GM21526 (cell line): ENCODE measurements at regions not wholly inside any gene's neighbourhood (a gene's known extent, or its start where the extent isn't known, plus 50 kb on each side); places are given as distances from the start of the nearest gene placed in this dataset.

ENCODE experiments used
- ATAC-seq: cut with Tn5 transposase; IDR thresholded peaks from one replicate; pipeline ENCODE4 v1.9.1; 2021; ENCODE audit warnings: moderate library complexity; ENCODE audit not compliant: unreplicated experiment, low FRiP score

DNA sequence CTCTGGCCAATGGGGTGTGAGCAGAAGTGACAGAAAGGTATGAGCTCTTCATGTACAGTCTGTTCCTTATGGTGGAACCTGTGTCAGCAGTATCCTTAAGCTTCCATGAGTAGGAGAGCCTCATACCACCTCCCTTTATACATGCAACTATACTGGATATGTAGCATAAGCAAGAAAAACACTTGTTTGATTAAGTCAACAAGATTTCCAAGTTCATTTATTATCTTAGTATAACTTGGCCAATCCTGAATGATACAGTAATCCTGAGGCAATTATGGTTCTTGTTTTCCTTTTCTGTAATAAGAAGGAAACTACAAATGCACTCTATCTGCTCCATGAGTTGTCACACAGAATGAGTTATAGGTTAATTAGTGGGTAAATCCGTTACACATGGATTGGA, 409.6 kb upstream of the ID4 start:
- no peak for ATAC-seq

DNA sequence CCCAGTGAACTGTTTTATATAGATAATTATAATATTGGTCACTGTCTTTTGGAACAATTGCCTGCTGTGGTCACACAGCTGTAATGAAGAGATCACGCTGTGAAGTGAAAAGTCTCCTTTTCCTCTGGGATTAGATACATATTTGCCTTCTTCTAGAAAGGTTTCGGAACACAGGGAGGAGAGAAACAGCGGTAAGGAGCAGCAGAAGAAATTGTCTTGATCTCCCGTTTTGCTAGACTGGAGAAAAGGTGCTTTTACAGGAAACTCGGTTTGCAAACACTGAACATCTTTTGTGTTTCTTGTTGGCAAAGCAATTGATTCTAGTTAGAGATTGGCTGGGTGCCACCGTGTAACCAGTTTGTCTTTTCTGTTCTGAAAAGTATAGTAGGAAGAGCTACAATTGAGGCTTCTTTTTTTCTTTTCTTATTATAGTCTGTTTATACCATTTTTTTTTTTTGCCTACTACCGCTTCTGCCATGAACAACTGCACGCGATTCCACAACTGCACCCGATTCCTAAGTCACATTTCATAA, 404.1 kb upstream of the ID4 start:
- ATAC-seq, result no peak

DNA sequence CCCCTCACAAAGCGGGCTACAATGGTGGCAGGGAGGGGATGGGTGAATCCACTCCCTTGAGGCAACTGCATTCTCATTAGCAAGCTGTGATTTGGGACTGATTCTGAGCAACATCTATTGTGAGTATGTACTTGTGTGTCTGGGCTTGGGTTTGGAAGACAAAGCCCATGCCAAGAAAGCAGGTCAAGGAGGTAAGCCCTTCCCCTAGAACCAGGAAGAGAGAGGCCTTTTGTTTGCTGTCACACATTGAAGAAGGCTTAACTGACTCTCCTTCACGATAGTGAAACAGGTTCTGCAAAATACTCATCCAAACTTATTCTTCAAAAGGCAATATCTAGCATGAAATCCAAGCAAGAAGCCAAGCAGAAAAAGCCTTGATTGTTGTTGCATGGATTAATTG, 403.1 kb upstream of the ID4 start:
- ATAC-seq, result no peak

DNA sequence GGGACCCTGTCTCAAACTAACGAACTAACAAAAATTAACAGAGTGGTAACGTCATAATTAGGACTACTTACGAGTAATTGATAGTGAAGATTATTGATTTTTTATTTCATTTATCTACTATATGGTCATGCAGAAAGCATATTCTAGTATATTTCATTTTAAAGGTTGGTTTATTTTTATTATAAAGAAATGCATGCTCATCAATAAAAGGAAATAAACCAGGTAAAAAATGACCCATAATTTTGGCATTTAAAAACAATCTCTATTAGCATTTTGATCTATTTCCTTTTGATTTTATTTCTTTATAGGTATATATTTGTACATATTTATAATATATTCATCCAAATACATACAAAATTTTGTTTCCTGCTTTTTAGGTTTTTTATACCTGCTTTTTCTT, 401.4 kb upstream of the ID4 start:
- ATAC-seq, result no peak

DNA sequence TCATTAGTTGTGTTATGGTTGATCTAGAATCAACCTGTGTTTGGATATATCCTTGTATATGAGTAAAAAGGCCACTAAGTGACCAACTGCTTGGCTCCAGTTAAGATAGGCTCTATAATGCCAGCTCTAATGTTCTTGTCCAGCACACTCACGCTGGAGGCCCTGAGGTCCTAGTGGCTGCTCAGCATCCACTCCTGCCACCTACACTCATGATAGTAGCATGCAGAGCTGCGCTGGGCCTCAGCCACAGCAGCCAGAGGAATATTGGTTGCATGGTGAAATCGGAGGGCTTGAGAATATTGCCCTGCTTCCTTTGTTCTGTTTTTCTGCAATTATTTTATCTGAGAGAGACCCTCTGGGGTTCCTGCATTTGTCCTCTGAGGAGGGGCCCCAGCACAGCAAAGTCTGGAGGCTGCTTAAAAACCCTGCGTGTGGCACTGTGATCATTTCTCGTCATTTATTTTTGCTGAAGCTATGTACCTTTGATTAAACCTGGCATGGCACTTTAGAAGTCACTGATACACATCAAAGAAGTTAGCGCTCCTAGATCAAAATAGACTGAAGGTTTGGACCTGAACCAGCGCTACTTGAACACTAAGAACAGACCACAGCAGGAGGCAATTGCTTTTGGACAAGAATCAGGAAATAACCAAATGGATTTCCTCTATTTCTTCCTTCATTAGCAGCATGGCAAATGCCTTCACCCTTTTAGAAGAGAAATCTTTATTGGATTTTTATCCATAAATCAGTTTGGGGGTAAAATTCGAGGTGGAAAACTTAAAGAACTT, 398.4 kb upstream of the ID4 start:
- no peak for ATAC-seq

DNA sequence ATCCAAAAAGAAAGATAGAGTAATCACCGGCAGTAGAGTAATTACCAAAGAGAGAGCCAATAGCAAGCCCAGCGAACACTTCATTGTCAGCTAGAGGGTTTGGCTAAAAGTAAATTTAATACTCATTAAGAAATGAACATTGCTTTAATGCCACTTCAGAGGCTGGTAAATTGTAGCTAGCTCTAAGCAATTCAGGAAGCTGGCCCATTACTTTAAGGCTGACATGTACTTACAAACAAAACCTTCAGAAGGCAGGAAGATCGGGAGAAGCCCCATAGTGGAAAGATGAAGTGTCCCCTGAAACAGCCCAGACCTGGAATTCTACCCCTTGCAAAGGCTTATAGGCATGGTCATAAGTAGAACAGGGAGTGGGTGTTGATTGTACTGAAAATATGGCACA, 396.6 kb upstream of the ID4 start:
- ATAC-seq, result no peak

DNA sequence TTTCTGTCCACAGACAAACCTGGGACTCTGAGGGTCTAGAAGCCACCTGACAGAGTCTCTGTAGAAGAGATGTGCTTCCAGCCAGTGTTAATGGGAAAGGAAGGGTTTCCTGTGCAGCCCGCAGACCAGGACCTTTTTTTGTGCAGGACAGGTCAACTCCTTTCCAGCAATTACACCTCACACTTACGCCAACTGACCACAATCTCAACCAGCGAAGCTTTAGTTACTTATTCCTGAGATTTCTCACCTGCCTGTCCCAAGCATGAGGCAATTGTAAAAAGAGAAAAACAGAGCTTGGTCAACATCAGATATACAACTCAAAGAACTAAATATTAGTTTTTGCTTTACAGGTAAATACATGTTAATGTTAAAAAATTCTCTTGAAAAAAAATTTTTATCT, 393.8 kb upstream of the ID4 start:
- ATAC-seq, result no peak

DNA sequence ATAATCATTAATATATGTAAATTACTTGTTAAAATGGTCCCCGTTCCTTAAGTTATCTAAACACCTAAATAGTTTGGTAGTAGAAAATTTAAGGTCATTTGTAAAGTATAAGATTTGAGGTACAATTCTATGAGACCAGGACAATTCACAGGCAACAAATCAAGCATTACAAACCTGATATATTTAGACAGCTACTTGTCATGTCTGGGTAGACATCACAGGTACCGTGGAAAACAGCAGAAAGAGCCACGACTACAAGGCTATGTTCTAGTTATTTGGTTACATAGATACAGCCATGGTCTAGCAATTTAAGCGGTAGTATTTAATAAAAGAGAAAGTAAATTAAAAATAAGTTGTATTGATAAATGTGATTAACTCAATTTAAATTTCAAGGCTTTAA, 393.1 kb upstream of the ID4 start:
- no peak for ATAC-seq

DNA sequence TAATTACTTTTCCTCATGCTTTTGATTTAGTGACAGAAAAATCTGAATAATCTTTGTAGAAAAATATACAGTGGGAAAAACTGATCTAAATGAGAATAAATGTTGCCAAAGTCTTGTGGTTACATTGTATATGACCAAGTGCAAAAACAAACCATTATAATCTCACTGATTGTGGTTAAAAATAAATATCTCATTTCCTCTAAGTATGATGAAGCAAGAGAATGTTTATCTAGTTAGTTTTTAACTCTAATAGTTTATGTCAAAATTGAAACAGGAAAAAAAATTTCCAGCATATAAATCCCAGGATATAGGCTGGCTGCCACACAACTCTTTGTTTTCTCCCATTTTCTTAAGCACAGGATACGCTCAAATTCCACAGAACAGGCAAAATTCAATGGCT, 392.7 kb upstream of the ID4 start:
- no peak for ATAC-seq

DNA sequence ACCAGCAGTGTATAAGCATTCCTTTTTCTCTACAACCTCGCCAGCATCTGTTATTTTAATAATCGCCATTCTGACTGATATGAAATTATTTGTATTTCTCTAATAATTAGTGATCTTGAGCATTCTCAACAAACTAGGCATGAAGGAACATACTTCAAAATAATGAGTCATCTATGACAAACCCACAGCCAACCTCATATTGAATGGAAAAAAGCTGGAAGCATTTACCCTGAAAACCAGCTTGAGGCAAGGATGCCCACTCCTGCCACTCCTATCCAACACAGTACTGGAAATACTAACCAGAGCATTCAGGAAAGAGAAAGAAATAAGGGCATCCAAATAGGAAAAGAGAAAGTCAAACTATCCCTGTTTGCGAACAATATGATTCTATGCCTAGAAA, 390.6 kb upstream of the ID4 start:
- ATAC-seq, result no peak

DNA sequence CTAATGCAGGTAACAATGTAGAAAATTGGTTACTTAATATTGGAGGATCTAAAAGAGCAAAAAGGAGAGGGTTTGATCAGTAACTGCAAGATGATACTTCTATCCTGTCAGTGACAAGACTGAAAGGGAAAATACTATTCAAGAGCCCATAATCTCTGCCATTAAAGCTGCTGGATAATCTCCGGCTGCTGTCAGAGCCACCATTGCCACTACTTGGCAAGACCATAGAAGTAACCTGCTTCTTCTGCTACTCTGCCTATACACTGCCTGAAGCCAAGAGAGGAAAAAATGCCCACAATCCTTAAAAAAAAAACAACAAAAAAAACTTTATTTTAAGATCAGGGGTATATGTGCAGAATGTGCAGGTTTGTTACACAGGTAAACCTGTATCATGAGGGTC, 386.5 kb upstream of the ID4 start:
- no peak for ATAC-seq

DNA sequence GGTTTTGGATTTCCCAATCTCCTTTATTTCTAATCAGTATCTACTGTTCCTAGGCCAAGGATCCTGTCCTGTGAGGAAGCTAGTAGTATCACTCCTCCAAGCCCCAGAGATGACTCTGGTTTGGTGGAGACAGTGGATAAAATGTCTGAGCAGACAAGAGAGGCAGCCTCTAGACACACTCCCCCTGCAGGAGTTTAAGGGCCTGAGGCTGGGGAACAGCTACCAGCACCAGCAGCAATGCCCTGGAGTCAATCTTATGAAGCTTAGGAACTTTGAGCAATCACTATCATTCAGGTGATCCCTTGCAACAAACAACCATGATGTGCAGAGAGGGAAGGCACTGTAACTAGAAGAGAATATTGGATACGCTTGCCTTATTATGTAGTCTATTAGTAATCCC, 384.7 kb upstream of the ID4 start:
- ATAC-seq, result no peak

DNA sequence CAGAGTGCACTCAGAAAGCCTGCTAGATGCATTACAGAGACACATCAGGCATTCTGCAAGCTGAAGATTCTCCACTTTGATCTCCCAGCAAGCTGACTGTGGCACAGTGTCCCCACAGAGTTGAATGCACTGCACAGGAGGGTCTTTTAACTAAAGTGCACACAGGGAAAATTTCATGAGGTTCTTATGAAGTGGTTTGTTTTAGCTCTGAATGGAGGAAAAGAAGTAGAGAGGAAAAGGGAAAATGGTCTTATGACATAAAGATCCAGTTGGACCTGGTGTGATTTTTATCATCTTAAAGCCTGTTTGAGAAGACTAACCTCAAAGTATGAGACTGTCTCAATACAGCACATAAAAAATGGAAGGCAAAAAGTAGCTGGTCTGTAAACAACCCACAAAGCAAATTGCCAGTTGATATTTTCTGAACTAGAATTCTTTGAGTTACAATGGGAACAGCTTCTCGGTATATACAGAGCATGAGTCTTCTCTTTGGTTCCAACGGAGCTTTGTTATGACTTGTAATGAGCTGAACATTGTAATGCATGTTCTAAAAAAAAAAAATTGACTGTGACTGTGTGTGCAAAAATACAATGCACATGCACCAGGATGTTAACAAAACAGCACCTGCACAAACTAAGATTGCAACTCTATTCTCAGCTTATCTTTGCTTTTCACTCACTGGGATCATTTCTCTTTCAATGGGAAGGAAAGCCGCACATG, 383.0 kb upstream of the ID4 start:
- ATAC-seq, result no peak

DNA sequence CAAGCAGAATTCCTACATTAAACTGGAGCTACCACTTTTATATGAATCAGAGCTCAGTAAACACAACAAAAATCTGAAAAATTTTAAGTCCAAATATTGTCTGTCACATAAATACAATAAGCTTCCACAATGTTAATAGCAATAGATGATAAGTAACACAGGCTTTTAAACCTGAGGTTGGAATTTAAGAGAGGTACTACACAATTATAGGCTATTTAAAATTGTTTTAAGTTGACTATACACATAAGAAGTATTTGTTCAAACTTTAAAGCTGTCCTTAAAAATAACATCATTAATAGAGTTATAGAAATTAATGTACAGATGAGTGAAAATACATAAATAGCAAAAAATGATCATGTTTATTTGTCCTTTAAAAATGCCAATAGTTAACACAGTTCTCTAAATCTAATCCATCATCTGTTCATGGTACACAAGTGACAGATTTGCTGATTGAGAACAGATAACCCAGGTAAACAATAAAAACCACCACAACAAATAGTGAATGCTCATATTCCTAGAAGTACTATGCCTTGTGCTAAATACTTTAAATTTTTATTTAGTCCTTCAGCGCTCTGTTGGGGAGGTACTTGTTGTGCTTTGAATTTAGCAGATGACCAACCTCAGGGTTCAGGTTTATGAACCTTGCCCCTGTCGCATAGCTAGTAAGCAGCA, 382.3 kb upstream of the ID4 start:
- ATAC-seq, result no peak

DNA sequence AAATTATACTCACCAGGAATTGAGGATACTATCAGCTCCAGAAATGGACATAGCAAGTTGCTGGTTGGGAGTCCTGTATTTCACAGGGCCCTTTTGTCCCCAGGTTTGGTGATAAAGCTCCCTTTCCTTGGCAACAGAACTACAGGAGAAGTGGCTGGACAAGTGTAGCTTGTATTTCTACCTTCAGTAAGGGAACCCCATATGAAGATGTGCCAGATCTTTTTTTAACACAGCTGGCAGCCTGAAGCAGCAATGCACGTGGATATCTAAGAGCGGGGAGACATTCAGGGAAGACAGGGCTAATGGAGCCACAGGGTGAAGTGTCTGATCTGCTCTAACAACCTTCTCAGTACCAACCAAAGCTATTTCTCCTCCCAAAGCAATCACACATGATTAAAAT, 373.9 kb upstream of the ID4 start:
- no peak for ATAC-seq

DNA sequence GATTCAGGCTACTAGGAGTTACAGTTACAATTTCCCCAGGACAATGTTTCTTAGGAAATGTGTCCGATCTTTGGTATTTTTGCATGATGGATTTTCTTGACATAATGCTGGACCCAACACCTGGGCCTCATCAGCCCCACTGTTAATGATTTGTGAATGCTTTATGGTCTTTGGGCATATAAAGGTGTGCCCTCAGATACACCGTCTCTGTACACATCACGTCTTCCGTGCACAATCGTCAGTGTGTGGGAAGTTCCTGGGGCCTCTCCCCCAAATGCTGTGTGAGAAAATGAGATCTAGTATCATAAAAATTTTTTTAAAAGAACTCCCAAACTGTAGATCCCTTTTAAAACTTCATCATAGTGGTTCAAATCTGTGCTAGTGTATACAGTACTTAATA, 373.2 kb upstream of the ID4 start:
- ATAC-seq, result no peak

DNA sequence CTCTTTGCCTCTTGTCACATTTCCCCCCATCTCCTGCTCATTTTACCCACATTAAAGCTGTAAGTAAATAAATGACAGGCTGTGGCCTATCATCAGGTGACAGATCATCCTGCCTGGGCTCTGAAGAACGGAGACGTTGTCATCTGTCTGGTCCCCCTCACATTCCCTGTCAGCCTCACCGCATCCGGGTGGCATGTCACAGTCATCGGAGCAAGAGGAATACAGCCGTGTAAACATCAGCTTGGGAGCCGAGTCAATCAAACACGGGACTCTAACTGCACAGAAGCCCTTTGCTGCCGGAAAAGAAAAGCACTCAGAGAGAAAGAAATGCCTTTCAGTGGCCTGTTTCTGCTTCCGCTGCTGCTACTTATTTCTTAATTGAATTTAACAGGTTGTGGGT, 371.9 kb upstream of the ID4 start:
- no peak for ATAC-seq

DNA sequence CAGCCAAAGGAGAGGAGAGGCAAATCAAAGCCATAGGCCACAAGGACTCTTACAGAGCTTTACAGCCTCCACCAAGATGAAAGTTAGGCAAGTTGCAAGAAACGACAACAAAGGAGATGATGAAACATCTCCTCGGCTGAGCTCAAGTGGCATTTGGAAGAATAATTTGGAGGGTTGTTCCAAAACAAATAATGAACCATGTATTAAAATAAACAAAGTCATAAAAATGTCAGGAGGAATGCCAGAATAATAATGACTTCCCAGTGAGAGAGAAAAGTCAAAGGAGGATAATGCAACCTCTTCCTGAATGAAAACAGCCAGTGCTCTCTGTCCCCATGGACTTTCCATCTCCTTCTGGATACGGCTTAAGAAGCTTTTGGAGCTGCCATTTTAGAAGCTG, 371.4 kb upstream of the ID4 start:
- no peak for ATAC-seq

DNA sequence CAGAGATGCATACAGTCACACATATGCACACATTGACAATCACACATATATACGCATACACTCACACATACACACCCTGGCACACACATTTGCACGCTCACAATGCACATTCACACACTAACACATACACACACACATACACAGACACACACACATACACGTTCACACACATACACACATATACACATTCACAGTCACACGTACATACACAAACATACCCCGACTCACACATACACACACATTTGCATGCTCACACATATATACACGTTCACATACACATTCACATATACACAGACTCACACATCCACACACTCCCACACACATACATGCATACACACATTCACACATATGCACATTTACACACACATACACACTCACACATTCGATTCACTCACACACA, 366.8 kb upstream of the ID4 start:
- ATAC-seq, result no peak

DNA sequence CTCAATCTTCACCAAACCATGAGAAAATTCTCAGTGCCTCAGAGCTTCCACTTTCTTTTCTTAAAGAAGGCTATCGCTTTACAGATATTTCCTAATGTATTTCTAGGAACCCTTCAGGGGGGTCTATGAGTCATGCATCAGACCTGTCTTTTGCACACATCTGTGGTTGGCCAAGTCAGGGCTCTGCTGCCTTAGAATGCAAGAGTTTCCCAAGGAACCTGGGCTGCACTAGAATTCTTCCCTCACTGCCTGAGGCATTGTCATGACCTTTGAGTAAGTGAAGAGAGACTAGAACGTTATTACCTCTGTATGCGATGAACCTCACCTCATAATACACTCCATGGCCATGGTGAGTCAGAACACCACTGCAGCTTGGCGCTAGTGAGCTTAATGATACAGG, 365.0 kb upstream of the ID4 start:
- no peak for ATAC-seq

DNA sequence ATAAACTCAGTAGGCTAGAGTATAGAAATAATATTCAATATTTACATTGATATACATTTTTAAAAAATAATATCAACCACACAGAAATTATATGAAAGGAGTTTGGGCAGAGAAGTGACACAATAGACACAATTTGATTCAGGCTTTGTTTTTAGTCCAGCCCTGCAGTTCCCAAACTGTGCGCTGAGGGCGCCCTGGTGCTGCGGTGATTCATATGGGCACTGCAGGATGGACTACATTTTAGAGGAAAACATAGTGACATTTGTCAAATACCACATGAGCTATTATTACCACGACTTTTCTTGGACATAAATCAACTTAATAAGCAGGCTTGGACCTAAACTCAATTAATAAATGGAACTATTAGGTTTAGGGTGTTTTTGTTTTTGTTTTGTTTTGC, 364.3 kb upstream of the ID4 start:
- no peak for ATAC-seq

DNA sequence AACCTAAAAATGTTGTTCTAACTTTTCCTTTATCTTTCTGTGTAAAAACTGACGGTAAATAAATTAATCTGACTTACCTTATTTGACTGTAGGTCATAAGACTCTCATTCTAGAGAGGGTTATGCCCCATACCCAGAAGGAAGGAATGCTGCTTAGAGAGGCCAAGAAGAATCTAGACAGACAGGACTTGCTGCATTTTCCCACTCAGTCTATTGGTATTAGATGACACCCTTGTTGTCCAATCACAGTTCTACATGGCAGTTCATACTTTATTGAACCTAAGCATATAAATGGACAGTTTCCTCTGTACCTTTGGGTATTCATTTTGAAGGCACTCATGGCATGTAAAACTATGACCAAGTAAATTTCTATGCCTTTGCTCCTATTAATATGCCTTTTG, 359.6 kb upstream of the ID4 start:
- no peak for ATAC-seq
